ENCODE measurements at regions not wholly inside any gene's neighbourhood (a gene's known extent, or its start where the extent isn't known, plus 50 kb on each side); places are given as distances from the start of the nearest gene placed in this dataset.

DNA sequence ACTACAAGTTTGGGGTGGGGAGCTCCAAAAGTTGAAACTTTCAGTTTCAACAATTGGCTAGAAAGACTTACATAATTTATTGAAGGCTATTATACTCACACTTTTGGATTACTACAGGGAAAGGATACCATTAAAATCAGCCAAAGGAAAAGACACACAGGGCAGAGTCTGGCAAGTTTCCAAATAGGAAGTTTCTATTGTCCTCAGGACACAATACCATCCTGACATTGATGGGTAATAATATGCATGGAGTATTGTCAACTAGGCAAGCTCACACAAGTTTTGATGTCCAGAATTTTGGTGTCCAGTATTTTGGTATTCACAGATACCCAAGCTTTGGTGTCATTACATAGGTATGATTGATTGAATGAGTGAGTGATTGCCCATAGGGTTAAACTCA, 872.6 kb upstream of the SORCS1 start:
- Histone ChIP-seq H3K36me3 (ENCODE audit: insufficient read depth, low read length) (no peaks in the 10 kb centered on the region), H3K9ac (ENCODE audit: low read length) (no peak overlapping the region), H4K20me1 (ENCODE audit: insufficient read depth) (no peaks in the 10 kb centered on the region), H3K27ac (ENCODE audit: low read length) (no peak overlapping the region), H3K27me3 (ENCODE audit: insufficient read depth, low read depth, low read length) (no peaks in the 10 kb centered on the region), H3K9me3 (ENCODE audit: low read length) (no peaks in the 10 kb centered on the region), H3F3A (ENCODE audit: insufficient read depth, low read length, poor library complexity, severe bottlenecking) (no peaks in the 10 kb centered on the region), H3K4me2 (ENCODE audit: low read length) (no peak overlapping the region), H2AFZ (ENCODE audit: low read depth, low read length) (no peak overlapping the region), H3K9me2 (ENCODE audit: insufficient read depth, low read length) (no peaks in the 10 kb centered on the region), H3K4me3 (ENCODE audit: low read length) (no peak overlapping the region), H3K79me2 (replicated peaks; ENCODE audit: insufficient read depth, low read length) (no peaks in the 10 kb centered on the region)
- TF ChIP-seq EZH2 (IDR thresholded peaks at IDR 0.05; ENCODE audit: borderline replicate concordance, insufficient read depth, low read length, poor library complexity, severe bottlenecking): no peak
- TF ChIP-seq RAD21 (conservative IDR thresholded peaks at IDR 0.05): no peak
- no peak for TF ChIP-seq TAF1 (IDR thresholded peaks at IDR 0.05; ENCODE audit: low read depth)
- TF ChIP-seq EP300 (conservative IDR thresholded peaks at IDR 0.05; ENCODE audit: poor library complexity, severe bottlenecking): no peak
- no peak for TF ChIP-seq MXI1 (conservative IDR thresholded peaks at IDR 0.05; ENCODE audit: poor library complexity, severe bottlenecking)
- no peak for TF ChIP-seq CTCF (IDR thresholded peaks at IDR 0.05; ENCODE audit: poor library complexity, severe bottlenecking)
- no peak for TF ChIP-seq POLR2AphosphoS5 (IDR thresholded peaks at IDR 0.05)
- TF ChIP-seq, protein P1, sequence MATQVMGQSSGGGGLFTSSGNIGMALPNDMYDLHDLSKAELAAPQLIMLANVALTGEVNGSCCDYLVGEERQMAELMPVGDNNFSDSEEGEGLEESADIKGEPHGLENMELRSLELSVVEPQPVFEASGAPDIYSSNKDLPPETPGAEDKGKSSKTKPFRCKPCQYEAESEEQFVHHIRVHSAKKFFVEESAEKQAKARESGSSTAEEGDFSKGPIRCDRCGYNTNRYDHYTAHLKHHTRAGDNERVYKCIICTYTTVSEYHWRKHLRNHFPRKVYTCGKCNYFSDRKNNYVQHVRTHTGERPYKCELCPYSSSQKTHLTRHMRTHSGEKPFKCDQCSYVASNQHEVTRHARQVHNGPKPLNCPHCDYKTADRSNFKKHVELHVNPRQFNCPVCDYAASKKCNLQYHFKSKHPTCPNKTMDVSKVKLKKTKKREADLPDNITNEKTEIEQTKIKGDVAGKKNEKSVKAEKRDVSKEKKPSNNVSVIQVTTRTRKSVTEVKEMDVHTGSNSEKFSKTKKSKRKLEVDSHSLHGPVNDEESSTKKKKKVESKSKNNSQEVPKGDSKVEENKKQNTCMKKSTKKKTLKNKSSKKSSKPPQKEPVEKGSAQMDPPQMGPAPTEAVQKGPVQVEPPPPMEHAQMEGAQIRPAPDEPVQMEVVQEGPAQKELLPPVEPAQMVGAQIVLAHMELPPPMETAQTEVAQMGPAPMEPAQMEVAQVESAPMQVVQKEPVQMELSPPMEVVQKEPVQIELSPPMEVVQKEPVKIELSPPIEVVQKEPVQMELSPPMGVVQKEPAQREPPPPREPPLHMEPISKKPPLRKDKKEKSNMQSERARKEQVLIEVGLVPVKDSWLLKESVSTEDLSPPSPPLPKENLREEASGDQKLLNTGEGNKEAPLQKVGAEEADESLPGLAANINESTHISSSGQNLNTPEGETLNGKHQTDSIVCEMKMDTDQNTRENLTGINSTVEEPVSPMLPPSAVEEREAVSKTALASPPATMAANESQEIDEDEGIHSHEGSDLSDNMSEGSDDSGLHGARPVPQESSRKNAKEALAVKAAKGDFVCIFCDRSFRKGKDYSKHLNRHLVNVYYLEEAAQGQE (IDR thresholded peaks at IDR 0.05; ENCODE audit: borderline replicate concordance): no peak
- TF ChIP-seq SMC3 (conservative IDR thresholded peaks at IDR 0.05; ENCODE audit: poor library complexity): no peak

DNA sequence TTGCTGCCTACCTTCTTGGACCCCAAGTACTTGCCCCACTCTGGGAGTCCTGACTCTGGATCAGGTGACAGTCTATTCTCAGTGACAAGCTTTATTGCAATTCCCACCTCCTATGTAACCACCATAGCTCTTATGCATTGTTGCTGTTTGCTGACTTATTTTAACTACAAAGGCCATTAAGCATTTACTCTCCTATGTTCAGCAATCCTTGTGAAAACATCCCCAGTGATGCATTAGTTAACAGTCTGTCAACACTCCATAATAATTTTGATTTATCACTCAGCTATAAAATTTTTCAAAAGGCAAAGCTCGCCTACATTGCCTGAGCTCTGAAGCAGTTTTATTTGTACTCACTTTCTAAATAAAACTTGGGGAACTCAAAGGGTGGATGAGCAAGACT, 871.8 kb upstream of the SORCS1 start:
- Histone ChIP-seq H2AFZ (ENCODE audit: low read depth, low read length) (no peak overlapping the region), H3K79me2 (replicated peaks; ENCODE audit: insufficient read depth, low read length) (no peaks in the 10 kb centered on the region), H4K20me1 (ENCODE audit: insufficient read depth) (no peaks in the 10 kb centered on the region), H3K9me2 (ENCODE audit: insufficient read depth, low read length) (no peaks in the 10 kb centered on the region), H3K36me3 (ENCODE audit: insufficient read depth, low read length) (no peaks in the 10 kb centered on the region), H3K9me3 (ENCODE audit: low read length) (no peaks in the 10 kb centered on the region), H3K4me2 (ENCODE audit: low read length) (no peak overlapping the region), H3K4me3 (ENCODE audit: low read length) (no peak overlapping the region), H3K27ac (ENCODE audit: low read length) (no peak overlapping the region), H3K27me3 (ENCODE audit: insufficient read depth, low read depth, low read length) (no peaks in the 10 kb centered on the region), H3F3A (ENCODE audit: insufficient read depth, low read length, poor library complexity, severe bottlenecking) (no peaks in the 10 kb centered on the region), H3K9ac (ENCODE audit: low read length) (no peak overlapping the region)
- TF ChIP-seq MXI1 (conservative IDR thresholded peaks at IDR 0.05; ENCODE audit: poor library complexity, severe bottlenecking): no peak
- TF ChIP-seq RAD21 (conservative IDR thresholded peaks at IDR 0.05): no peak
- no peak for TF ChIP-seq POLR2AphosphoS5 (IDR thresholded peaks at IDR 0.05)
- no peak for TF ChIP-seq SMC3 (conservative IDR thresholded peaks at IDR 0.05; ENCODE audit: poor library complexity)
- TF ChIP-seq EP300 (conservative IDR thresholded peaks at IDR 0.05; ENCODE audit: poor library complexity, severe bottlenecking): no peak
- no peak for TF ChIP-seq CTCF (IDR thresholded peaks at IDR 0.05; ENCODE audit: poor library complexity, severe bottlenecking)
